Natural killer cell (primary cell): ENCODE measurements at regions not wholly inside any gene's neighbourhood (a gene's known extent, or its start where the extent isn't known, plus 50 kb on each side); places are given as distances from the start of the nearest gene placed in this dataset.

Experiments
- ATAC-seq, 3 donors: fragments of 150-1000 bp in 2 of 3; fragments of 200-7000 bp in 1 of 3; cut with Tn5 transposase; 1 replicate in 1 of 3; 2 replicates in 2 of 3; pipeline ENCODE4 v1.10.0; 2021; ENCODE audit warnings: mild to moderate bottlenecking in 2 of 3, moderate library complexity in 2 of 3
- DNase-seq, 2 donors: peaks; one replicate each; pipeline versions ENCODE4 v3.0.0 to v3.0.0-alpha.2; 2013 to 2021; ENCODE audit warnings: mixed read lengths in 1 of 2
- H3K27ac ChIP-seq: one replicate; pipeline ENCODE4 v1.5.1; 2013; ENCODE audit warnings: mild to moderate bottlenecking, low read length
- H3K27me3 ChIP-seq: one replicate; pipeline ENCODE4 v1.6.1; 2013; ENCODE audit warnings: low read length; ENCODE audit not compliant: control insufficient read depth, insufficient read depth
- H3K36me3 ChIP-seq: one replicate; pipeline ENCODE4 v1.6.1; 2013; ENCODE audit warnings: low read length; ENCODE audit not compliant: control insufficient read depth, insufficient read depth
- H3K4me1 ChIP-seq: one replicate; pipeline ENCODE4 v1.6.1; 2013; ENCODE audit warnings: low read length; ENCODE audit not compliant: control insufficient read depth, insufficient read depth
- H3K4me3 ChIP-seq: one replicate; pipeline ENCODE4 v1.5.1; 2013; ENCODE audit warnings: low read length
- H3K9me3 ChIP-seq: one replicate; pipeline ENCODE4 v1.6.1; 2013; ENCODE audit warnings: low read length; ENCODE audit not compliant: control insufficient read depth, insufficient read depth
- H3K27ac Mint-ChIP-seq, 2 donors: one replicate each; pipeline ENCODE4 v1.8.0; 2022; ENCODE audit warnings: mild to moderate bottlenecking in 2 of 2, mixed read lengths in 2 of 2, moderate library complexity in 1 of 2
- H3K27me3 Mint-ChIP-seq, 2 donors: one replicate each; pipeline ENCODE4 v1.8.0; 2022; ENCODE audit warnings: low read depth in 2 of 2, mixed read lengths in 2 of 2
- H3K36me3 Mint-ChIP-seq: one replicate; pipeline ENCODE4 v1.8.0; 2022; ENCODE audit warnings: mixed read lengths
- H3K4me1 Mint-ChIP-seq, 2 donors: one replicate each; pipeline ENCODE4 v1.8.0; 2022; ENCODE audit warnings: mixed read lengths in 2 of 2
- H3K4me3 Mint-ChIP-seq: one replicate; pipeline ENCODE4 v1.8.0; 2022; ENCODE audit warnings: mild to moderate bottlenecking, moderate library complexity, mixed read lengths
- H3K9me3 Mint-ChIP-seq, 2 donors: one replicate each; pipeline ENCODE4 v1.8.0; 2022; ENCODE audit warnings: mixed read lengths in 2 of 2
- CTCF ChIP-seq: fragments of 200-600 bp; IDR thresholded peaks from one replicate; pipeline ENCODE4 v1.8.0; 2022; ENCODE audit warnings: antibody characterized with exemption
- WGBS: methylation state at CpG from one replicate; pipeline ENCODE4 v1.1.7; 2013; ENCODE audit warnings: missing lambda C conversion rate; ENCODE audit not compliant: insufficient coverage; 5-methylcytosine and 5-hydroxymethylcytosine counted together
- intact Hi-C: fragments of 100-400 bp; cut with micrococcal nuclease; formaldehyde crosslinking; loops from one replicate; pipeline ENCODE4 v1.14.2; 2022

GRCh38 chr6:133115946-133116345 is 125.2 kb upstream of the EYA4 start:
- Mint-ChIP-seq H3K27ac (no peak overlapping the region), H3K36me3 (no peaks in the 10 kb centered on the region), H3K4me1 (no peaks in the 10 kb centered on the region), H3K4me3 (no peak overlapping the region), H3K9me3 (peaks cover 6 to 7% of the 10 kb centered on the region in 2 donors), H3K27me3 (no peaks in the 10 kb centered on the region)
- TF ChIP-seq CTCF, result no peak
- no peaks in the 10 kb centered on the region for H3K27me3 ChIP-seq
- H3K4me1 ChIP-seq, result no peaks in the 10 kb centered on the region
- no peak for DNase-seq
- no peak for ATAC-seq
- no peaks in the 10 kb centered on the region for H3K36me3 ChIP-seq
- intact Hi-C loops, result no loop called here
- no peaks in the 10 kb centered on the region for H3K9me3 ChIP-seq
- no peak overlapping the region for H3K27ac ChIP-seq
- 83% methylated on average over 2 of the region's 2 CpGs for WGBS
- no peak overlapping the region for H3K4me3 ChIP-seq

- Mint-ChIP-seq H3K27me3 (peaks cover 0 to 2% of the 10 kb centered on the region in 2 donors), H3K36me3 (no peaks in the 10 kb centered on the region), H3K4me1 (no peaks in the 10 kb centered on the region), H3K27ac (no peak overlapping the region), H3K4me3 (no peak overlapping the region), H3K9me3 (peaks cover 4 to 8% of the 10 kb centered on the region in 2 donors)
- Histone ChIP-seq H3K4me1 (no peaks in the 10 kb centered on the region), H3K27me3 (no peaks in the 10 kb centered on the region), H3K4me3 (no peak overlapping the region), H3K36me3 (no peaks in the 10 kb centered on the region), H3K9me3 (peaks cover 3% of the 10 kb centered on the region), H3K27ac (no peak overlapping the region)
- intact Hi-C loops, result no loop called here
- DNase-seq, result no peak
- ATAC-seq, result no peak
- no peak for TF ChIP-seq CTCF
- 58% methylated on average over 2 of the region's 2 CpGs for WGBS
These were observed 113.0 kb upstream of the EYA4 start for GRCh38 chr6:133128191-133128590.

- DNase-seq (no peak), ATAC-seq (no peak)
- H3K27me3 ChIP-seq, result no peaks in the 10 kb centered on the region
- WGBS, result 50% methylated on average over 1 of the region's 1 CpG
- intact Hi-C loops, result no loop called here
- H3K36me3 ChIP-seq, result no peaks in the 10 kb centered on the region
- peaks cover 5 to 10% of the 10 kb centered on the region in 2 donors for H3K9me3 Mint-ChIP-seq
- no peak overlapping the region for H3K27ac ChIP-seq
- no peak for TF ChIP-seq CTCF
- no peaks in the 10 kb centered on the region for H3K36me3 Mint-ChIP-seq
- no peaks in the 10 kb centered on the region for H3K4me1 Mint-ChIP-seq
- H3K9me3 ChIP-seq, result no peaks in the 10 kb centered on the region
- H3K4me3 Mint-ChIP-seq, result no peak overlapping the region
- H3K27ac Mint-ChIP-seq, result no peak overlapping the region
- no peak overlapping the region for H3K4me3 ChIP-seq
- H3K27me3 Mint-ChIP-seq, result peaks cover 0 to 2% of the 10 kb centered on the region in 2 donors
- H3K4me1 ChIP-seq, result no peaks in the 10 kb centered on the region
These were observed 111.6 kb upstream of the EYA4 start for GRCh38 chr6:133129556-133129955.

- ATAC-seq, result no peak
- H3K9me3 Mint-ChIP-seq, result peaks cover 5 to 7% of the 10 kb centered on the region in 2 donors
- H3K36me3 Mint-ChIP-seq, result no peaks in the 10 kb centered on the region
- H3K27ac Mint-ChIP-seq, result no peak overlapping the region
- peaks cover 0 to 2% of the 10 kb centered on the region in 2 donors for H3K27me3 Mint-ChIP-seq
- no peak overlapping the region for H3K4me3 Mint-ChIP-seq
- Histone ChIP-seq H3K4me1 (no peaks in the 10 kb centered on the region), H3K27ac (no peak overlapping the region), H3K9me3 (no peaks in the 10 kb centered on the region), H3K36me3 (no peaks in the 10 kb centered on the region), H3K27me3 (no peaks in the 10 kb centered on the region), H3K4me3 (no peak overlapping the region)
- intact Hi-C loops, result no loop called here
- TF ChIP-seq CTCF, result no peak
- WGBS, result 64% methylated on average over 1 of the region's 2 CpGs
- no peaks in the 10 kb centered on the region for H3K4me1 Mint-ChIP-seq
- no peak for DNase-seq
These were observed 110.3 kb upstream of the EYA4 start for GRCh38 chr6:133130863-133131262.
